GM21786 (cell line): ENCODE measurements at regions not wholly inside any gene's neighbourhood (a gene's known extent, or its start where the extent isn't known, plus 50 kb on each side); places are given as distances from the start of the nearest gene placed in this dataset.
"Not testable (repeated sequence)": the region's sequence is repeated elsewhere in the genome, so short reads cannot be mapped to it uniquely, and the experiment has no call there.

Experiments used
- ATAC-seq: cut with Tn5 transposase; IDR thresholded peaks from one replicate; pipeline ENCODE4 v1.9.1; 2021; ENCODE audit not compliant: unreplicated experiment

- ATAC-seq = not testable (repeated sequence)
Measured at GRCh38 chr5:9752670-9753069, 122.5 kb upstream of the TAS2R1 start.

GRCh38 chr5:9743507-9743906, 113.4 kb upstream of the TAS2R1 start:
- ATAC-seq = no peak

- no peak for ATAC-seq
Measured at GRCh38 chr5:9742848-9743247, 112.7 kb upstream of the TAS2R1 start.

GRCh38 chr5:9739135-9739534, 109.0 kb upstream of the TAS2R1 start:
- no peak for ATAC-seq

GRCh38 chr5:9737265-9737664, 107.1 kb upstream of the TAS2R1 start:
- ATAC-seq = no peak

GRCh38 chr5:9733486-9733885, 103.3 kb upstream of the TAS2R1 start:
- ATAC-seq = no peak

- no peak for ATAC-seq
Measured at GRCh38 chr5:9731159-9731558, 101.0 kb upstream of the TAS2R1 start.

- no peak for ATAC-seq
Measured at GRCh38 chr5:9728261-9728660, 98.1 kb upstream of the TAS2R1 start.

GRCh38 chr5:9726931-9727330, 96.8 kb upstream of the TAS2R1 start:
- no peak for ATAC-seq

GRCh38 chr5:9725265-9725664, 95.1 kb upstream of the TAS2R1 start:
- ATAC-seq = not testable (repeated sequence)

- ATAC-seq = no peak
Measured at GRCh38 chr5:9724707-9725106, 94.6 kb upstream of the TAS2R1 start.

- no peak for ATAC-seq
Measured at GRCh38 chr5:9722601-9723180, 92.5 kb upstream of the TAS2R1 start.

- ATAC-seq = no peak
Measured at GRCh38 chr5:9721161-9721560, 91.0 kb upstream of the TAS2R1 start.

GRCh38 chr5:9720361-9720760, 90.2 kb upstream of the TAS2R1 start:
- ATAC-seq = no peak

- ATAC-seq = peak; percentile 87
Measured at GRCh38 chr5:9716838-9717281, 86.7 kb upstream of the TAS2R1 start.

GRCh38 chr5:9715891-9716335, 85.8 kb upstream of the TAS2R1 start:
- no peak for ATAC-seq

GRCh38 chr5:9713959-9714586, 83.9 kb upstream of the TAS2R1 start:
- ATAC-seq = no peak

- no peak for ATAC-seq
Measured at GRCh38 chr5:9713356-9713755, 83.2 kb upstream of the TAS2R1 start.

GRCh38 chr5:9712911-9713310, 82.8 kb upstream of the TAS2R1 start:
- ATAC-seq = no peak

- ATAC-seq = no peak
Measured at GRCh38 chr5:9712506-9712905, 82.4 kb upstream of the TAS2R1 start.

- ATAC-seq = no peak
Measured at GRCh38 chr5:9710069-9710468, 79.9 kb upstream of the TAS2R1 start.

GRCh38 chr5:9707732-9708462, 77.7 kb upstream of the TAS2R1 start:
- no peak for ATAC-seq
